A673 (cell line): ENCODE measurements at regions not wholly inside any gene's neighbourhood (a gene's known extent, or its start where the extent isn't known, plus 50 kb on each side); places are given as distances from the start of the nearest gene placed in this dataset.

Experiments used
- EZH2 ChIP-seq: fragments of 200-600 bp; sonication (generic); IDR thresholded peaks from 2 replicates; pipeline ENCODE4 v1.6.1; 2017; ENCODE audit warnings: borderline replicate concordance, low read depth, mild to moderate bottlenecking, mixed read lengths, antibody characterized with exemption, low read length; ENCODE audit not compliant: poor library complexity, severe bottlenecking
- TF ChIP-seq, protein P1 (sequence below): fragments of 300-800, 200-600 bp; sonication (generic); conservative IDR thresholded peaks from 2 replicates; pipeline ENCODE4 v1.5.1; 2017; ENCODE audit warnings: low read depth, mild to moderate bottlenecking, antibody characterized with exemption, low read length, moderate library complexity, mixed read lengths

DNA sequence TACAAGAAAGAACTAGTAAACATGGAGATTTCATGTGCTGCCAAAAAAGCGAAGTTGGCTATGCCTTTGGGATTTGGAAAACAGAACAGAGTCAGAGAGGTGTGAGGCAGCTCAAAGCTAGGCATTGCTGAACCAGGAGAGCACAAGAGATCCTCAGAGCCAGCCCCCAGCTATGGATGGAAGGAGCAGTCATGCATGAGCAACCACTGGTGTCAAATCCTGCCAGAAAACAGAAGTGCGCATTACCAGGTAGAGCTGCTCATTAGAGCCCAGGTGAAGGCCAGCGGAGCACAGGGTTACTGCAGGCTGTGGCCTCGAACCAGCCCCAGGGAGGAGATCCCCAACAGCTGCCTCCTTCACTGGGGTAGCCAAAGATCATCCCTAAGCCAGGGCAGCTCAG, 173.2 kb upstream of the KIAA1217 start:
- no peak for TF ChIP-seq EZH2
- TF ChIP-seq, protein P1, sequence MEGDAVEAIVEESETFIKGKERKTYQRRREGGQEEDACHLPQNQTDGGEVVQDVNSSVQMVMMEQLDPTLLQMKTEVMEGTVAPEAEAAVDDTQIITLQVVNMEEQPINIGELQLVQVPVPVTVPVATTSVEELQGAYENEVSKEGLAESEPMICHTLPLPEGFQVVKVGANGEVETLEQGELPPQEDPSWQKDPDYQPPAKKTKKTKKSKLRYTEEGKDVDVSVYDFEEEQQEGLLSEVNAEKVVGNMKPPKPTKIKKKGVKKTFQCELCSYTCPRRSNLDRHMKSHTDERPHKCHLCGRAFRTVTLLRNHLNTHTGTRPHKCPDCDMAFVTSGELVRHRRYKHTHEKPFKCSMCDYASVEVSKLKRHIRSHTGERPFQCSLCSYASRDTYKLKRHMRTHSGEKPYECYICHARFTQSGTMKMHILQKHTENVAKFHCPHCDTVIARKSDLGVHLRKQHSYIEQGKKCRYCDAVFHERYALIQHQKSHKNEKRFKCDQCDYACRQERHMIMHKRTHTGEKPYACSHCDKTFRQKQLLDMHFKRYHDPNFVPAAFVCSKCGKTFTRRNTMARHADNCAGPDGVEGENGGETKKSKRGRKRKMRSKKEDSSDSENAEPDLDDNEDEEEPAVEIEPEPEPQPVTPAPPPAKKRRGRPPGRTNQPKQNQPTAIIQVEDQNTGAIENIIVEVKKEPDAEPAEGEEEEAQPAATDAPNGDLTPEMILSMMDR, result no peak
